Vagina (tissue), 2 donors: ENCODE measurements at regions not wholly inside any gene's neighbourhood (a gene's known extent, or its start where the extent isn't known, plus 50 kb on each side); places are given as distances from the start of the nearest gene placed in this dataset.

Source experiments
- DNase-seq, 2 donors: peaks; one replicate each; pipeline ENCODE4 v3.0.0-alpha.2; 2017; ENCODE audit errors: extremely low spot score in 2 of 2
- H3K27ac ChIP-seq: fragments of 200-600 bp; sonication (generic); one replicate; pipeline ENCODE4 v1.5.1; 2019
- H3K27me3 ChIP-seq: fragments of 200-600 bp; sonication (generic); one replicate; pipeline ENCODE4 v1.5.1; 2019
- H3K36me3 ChIP-seq, 2 donors: fragments of 200-600 bp; sonication (generic); one replicate each; pipeline ENCODE4 v1.5.1; 2017 to 2019
- H3K4me1 ChIP-seq: fragments of 200-600 bp; sonication (generic); one replicate; pipeline ENCODE4 v1.5.1; 2019
- H3K4me3 ChIP-seq, 2 donors: fragments of 200-600 bp; sonication (generic); 1 replicate in 1 of 2; 2 replicates in 1 of 2; pipeline ENCODE4 v1.5.1; 2016 to 2019
- H3K9me3 ChIP-seq: fragments of 200-600 bp; sonication (generic); one replicate; pipeline ENCODE4 v1.5.1; 2019
- POLR2A ChIP-seq, 2 donors: fragments of 450-650 bp; IDR thresholded peaks; one replicate each; pipeline ENCODE4 v1.6.1; 2017; ENCODE audit warnings: antibody characterized with exemption in 2 of 2, mild to moderate bottlenecking in 2 of 2, moderate library complexity in 2 of 2
- POLR2AphosphoS5 ChIP-seq, 2 donors: sonication (generic); formaldehyde crosslinking; IDR thresholded peaks; one replicate each; pipeline ENCODE4 v1.9.0; 2017; ENCODE audit warnings: antibody characterized with exemption in 2 of 2, mild to moderate bottlenecking in 2 of 2, low read depth in 1 of 2; ENCODE audit not compliant: insufficient read depth in 1 of 2
- intact Hi-C: fragments of 100-400 bp; cut with DNase I; formaldehyde crosslinking; loops from one replicate; pipeline ENCODE4 v1.15.1; 2023
- TF ChIP-seq, protein P1 (sequence below), 3 experiments: fragments of 450-650 bp in 2 of 3; fragments of 200-600 bp in 1 of 3; sonication (generic) in 1 of 3; IDR thresholded peaks; one replicate each; pipeline ENCODE4 v1.5.1; 2017 to 2019; ENCODE audit warnings: antibody characterized with exemption in 3 of 3, mild to moderate bottlenecking in 2 of 3, moderate library complexity in 2 of 3

DNA sequence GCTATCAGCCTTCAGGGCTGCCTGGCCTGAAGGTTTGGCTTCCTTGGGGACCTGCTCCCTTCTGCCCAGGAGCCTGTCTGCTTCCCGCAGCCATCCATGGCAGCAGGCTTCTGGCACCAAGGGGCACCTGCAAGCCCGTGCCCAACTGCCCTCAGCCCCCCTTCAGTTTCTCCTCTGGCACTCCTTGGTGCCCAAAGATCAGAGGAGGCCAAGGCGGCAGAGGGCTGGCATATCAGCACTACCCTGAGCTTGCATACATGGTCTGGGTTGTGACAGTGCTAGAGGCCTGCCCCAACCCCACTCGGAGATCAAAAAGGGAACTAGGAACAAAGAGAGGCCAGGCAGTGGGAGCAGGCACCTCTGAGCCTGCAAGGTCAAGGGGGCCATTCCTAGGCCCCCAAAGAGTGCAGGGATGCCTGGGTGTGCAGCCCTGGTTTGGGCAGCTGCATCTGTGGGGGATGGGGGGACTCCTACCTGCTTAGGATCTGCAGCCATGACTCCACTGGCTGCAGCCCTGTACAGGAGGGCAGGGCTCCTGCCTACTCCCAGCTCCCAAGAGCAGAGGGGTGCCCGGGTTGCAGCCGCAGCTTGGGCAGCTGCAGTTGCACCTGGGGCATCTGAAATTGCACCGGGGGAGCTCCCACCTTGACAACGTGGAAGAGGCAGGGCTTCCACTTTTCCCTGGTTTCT, 76.2 kb upstream of the TP63 start:
- intact Hi-C loops = no loop called here
- Histone ChIP-seq H3K27me3 (no peaks in the 10 kb centered on the region), H3K36me3 (no peaks in the 10 kb centered on the region)

DNA sequence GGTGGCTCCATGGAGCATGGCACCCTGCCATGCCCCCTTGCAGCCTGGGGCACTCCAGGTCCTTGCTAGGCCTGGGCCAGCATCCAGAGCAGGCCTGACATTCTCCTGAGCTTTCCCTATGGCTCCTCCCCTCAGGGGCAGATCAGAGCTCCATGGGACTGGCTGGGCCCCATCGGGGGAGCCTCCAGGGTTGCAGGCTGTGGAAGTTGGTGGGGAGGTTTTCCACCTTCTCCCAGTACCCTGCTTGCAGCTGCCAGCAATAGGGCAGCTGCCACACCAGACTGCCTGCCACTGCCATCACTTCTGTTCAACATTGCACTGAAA, 75.7 kb upstream of the TP63 start:
- TF ChIP-seq POLR2A (IDR thresholded peaks at IDR 0.05) (no peak), POLR2AphosphoS5 (IDR thresholded peaks at IDR 0.05; ENCODE audit: insufficient read depth in 1 of 2, low read depth in 1 of 2) (no peak)
- TF ChIP-seq, protein P1, sequence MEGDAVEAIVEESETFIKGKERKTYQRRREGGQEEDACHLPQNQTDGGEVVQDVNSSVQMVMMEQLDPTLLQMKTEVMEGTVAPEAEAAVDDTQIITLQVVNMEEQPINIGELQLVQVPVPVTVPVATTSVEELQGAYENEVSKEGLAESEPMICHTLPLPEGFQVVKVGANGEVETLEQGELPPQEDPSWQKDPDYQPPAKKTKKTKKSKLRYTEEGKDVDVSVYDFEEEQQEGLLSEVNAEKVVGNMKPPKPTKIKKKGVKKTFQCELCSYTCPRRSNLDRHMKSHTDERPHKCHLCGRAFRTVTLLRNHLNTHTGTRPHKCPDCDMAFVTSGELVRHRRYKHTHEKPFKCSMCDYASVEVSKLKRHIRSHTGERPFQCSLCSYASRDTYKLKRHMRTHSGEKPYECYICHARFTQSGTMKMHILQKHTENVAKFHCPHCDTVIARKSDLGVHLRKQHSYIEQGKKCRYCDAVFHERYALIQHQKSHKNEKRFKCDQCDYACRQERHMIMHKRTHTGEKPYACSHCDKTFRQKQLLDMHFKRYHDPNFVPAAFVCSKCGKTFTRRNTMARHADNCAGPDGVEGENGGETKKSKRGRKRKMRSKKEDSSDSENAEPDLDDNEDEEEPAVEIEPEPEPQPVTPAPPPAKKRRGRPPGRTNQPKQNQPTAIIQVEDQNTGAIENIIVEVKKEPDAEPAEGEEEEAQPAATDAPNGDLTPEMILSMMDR (IDR thresholded peaks at IDR 0.05) = no peak
- intact Hi-C loops = no loop called here
- H3K4me1 ChIP-seq = no peaks in the 10 kb centered on the region
- DNase-seq = no peak
- no peak overlapping the region for H3K27ac ChIP-seq
- no peaks in the 10 kb centered on the region for H3K27me3 ChIP-seq
- H3K36me3 ChIP-seq = no peaks in the 10 kb centered on the region
- H3K4me3 ChIP-seq = no peak overlapping the region
- H3K9me3 ChIP-seq = no peaks in the 10 kb centered on the region

More for the DNA sequence above, 76.2 kb upstream of the TP63 start:
- H3K27ac ChIP-seq = no peak overlapping the region
- DNase-seq = no peak
- H3K4me3 ChIP-seq = no peak overlapping the region
- TF ChIP-seq POLR2A (IDR thresholded peaks at IDR 0.05) (no peak), POLR2AphosphoS5 (IDR thresholded peaks at IDR 0.05; ENCODE audit: insufficient read depth in 1 of 2, low read depth in 1 of 2) (no peak)
- TF ChIP-seq, protein P1 (IDR thresholded peaks at IDR 0.05) = no peak
- H3K4me1 ChIP-seq = no peaks in the 10 kb centered on the region
- H3K9me3 ChIP-seq = no peaks in the 10 kb centered on the region

DNA sequence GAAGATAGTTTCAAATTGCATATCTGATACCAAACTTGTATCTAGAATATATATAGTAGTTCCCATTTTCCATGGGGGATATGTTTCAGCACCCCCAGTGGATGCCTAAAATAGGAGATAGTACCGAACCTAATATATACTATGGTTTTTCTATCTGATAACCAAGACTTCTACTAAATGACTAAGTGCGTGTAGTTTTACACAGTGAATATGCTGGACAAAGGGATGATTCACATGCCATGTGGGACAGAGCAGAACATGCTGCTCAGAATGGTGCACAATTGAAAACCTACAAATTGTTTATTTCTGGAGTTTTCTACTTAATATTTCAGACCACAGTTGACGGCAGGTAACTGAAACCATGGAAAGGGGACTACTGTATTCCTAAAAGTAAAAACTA, 73.4 kb upstream of the TP63 start:
- no peak for DNase-seq
- Histone ChIP-seq H3K36me3 (no peaks in the 10 kb centered on the region), H3K4me1 (no peaks in the 10 kb centered on the region), H3K27ac (no peak overlapping the region), H3K4me3 (no peak overlapping the region), H3K27me3 (no peaks in the 10 kb centered on the region), H3K9me3 (no peaks in the 10 kb centered on the region)
- intact Hi-C loops = no loop called here
- TF ChIP-seq, protein P1 (IDR thresholded peaks at IDR 0.05) = no peak

DNA sequence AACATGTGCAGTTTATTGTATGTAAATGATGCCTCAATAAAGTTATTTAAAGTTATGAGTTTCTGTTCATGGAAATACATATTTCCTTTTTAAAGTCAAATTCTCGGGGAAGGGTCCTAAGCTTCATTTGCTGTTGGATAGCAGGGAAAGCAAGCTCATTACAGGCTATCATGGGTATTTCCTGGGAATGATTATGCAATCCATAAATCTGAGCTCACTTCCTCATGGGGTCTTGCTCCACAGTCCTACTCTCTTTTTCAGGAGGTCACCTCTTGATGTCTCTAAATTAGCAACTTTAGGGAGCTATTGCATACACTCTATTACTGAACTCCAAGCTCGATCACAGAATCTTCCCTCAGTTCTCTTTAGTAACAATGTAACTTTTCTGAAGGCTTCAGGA, 69.9 kb upstream of the TP63 start:
- Histone ChIP-seq H3K27ac (no peak overlapping the region), H3K9me3 (no peaks in the 10 kb centered on the region), H3K4me1 (peaks cover 11% of the 10 kb centered on the region), H3K27me3 (no peaks in the 10 kb centered on the region), H3K36me3 (no peaks in the 10 kb centered on the region), H3K4me3 (no peak overlapping the region)
- DNase-seq = no peak
- TF ChIP-seq POLR2AphosphoS5 (IDR thresholded peaks at IDR 0.05; ENCODE audit: insufficient read depth in 1 of 2, low read depth in 1 of 2) (no peak), POLR2A (IDR thresholded peaks at IDR 0.05) (no peak)
- TF ChIP-seq, protein P1 (IDR thresholded peaks at IDR 0.05) = no peak
- intact Hi-C loops = no loop called here

DNA sequence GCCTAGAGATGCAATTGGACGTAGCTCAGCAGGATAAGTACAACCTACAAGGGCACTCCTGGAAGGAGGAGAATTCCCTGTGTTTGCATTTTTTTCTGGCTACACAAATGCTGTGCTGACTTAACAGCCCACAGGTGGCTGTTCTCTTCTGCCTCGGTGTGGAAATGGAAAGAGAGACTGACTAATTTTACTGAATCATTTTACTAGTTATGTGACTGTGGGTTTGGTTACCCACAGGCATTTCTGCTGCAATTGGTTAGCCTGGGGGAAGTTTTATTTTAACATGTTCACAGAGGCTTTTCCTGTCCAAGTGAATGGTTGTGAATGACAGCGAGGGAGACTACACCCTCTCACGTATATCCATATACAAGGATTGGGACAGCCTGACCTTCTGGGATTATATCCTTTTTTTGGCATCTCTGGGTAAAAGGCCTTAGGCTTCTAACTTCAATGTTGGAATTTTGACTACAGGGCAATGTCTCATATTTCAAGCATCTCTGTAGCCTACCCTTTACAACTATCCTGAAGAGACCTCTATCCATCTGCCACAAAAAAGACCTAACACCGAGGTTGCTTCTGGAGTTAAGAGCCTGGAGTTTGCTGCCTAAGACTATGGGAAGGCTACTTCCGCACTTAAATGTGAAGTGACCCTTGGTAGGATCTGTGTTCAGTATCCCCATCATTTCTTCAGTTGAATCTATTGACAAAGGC, 67.2 kb upstream of the TP63 start:
- H3K9me3 ChIP-seq = no peaks in the 10 kb centered on the region
- peaks cover 11% of the 10 kb centered on the region for H3K4me1 ChIP-seq
- intact Hi-C loops = no loop called here
- H3K27ac ChIP-seq = no peak overlapping the region
- no peaks in the 10 kb centered on the region for H3K27me3 ChIP-seq
- no peaks in the 10 kb centered on the region for H3K36me3 ChIP-seq
- DNase-seq = no peak
- TF ChIP-seq POLR2A (IDR thresholded peaks at IDR 0.05) (no peak), POLR2AphosphoS5 (IDR thresholded peaks at IDR 0.05; ENCODE audit: insufficient read depth in 1 of 2, low read depth in 1 of 2) (no peak)
- TF ChIP-seq, protein P1 (IDR thresholded peaks at IDR 0.05) = no peak
- no peak overlapping the region for H3K4me3 ChIP-seq
